ENCODE measurements at regions not wholly inside any gene's neighbourhood (a gene's known extent, or its start where the extent isn't known, plus 50 kb on each side); places are given as distances from the start of the nearest gene placed in this dataset.

- no peak for DNase-seq
These were observed 287.0 kb downstream of the DMRT2 start for GRCh38 chr9:1337169-1337568.

- no peak for DNase-seq
These were observed 290.2 kb downstream of the DMRT2 start for GRCh38 chr9:1340390-1340789.

GRCh38 chr9:1353291-1353690 is 303.1 kb downstream of the DMRT2 start:
- DNase-seq, result no peak

- DNase-seq, result no peak
These were observed 303.9 kb downstream of the DMRT2 start for GRCh38 chr9:1354086-1354485.

GRCh38 chr9:1354606-1355005 is 304.4 kb downstream of the DMRT2 start:
- no peak for DNase-seq

GRCh38 chr9:1355656-1356055 is 305.5 kb downstream of the DMRT2 start:
- DNase-seq, result no peak

- DNase-seq, result no peak
These were observed 312.7 kb downstream of the DMRT2 start for GRCh38 chr9:1362845-1363244.

- no peak for DNase-seq
These were observed 316.1 kb downstream of the DMRT2 start for GRCh38 chr9:1366276-1366675.

GRCh38 chr9:1369297-1369696 is 319.1 kb downstream of the DMRT2 start:
- DNase-seq, result no peak

GRCh38 chr9:1373445-1373844 is 323.3 kb downstream of the DMRT2 start:
- no peak for DNase-seq

GRCh38 chr9:1383899-1384455 is 333.8 kb downstream of the DMRT2 start:
- no peak for DNase-seq

- no peak for DNase-seq
These were observed 334.7 kb downstream of the DMRT2 start for GRCh38 chr9:1384816-1385215.

GRCh38 chr9:1386420-1386819 is 336.3 kb downstream of the DMRT2 start:
- no peak for DNase-seq

GRCh38 chr9:1388216-1388615 is 338.1 kb downstream of the DMRT2 start:
- no peak for DNase-seq

GRCh38 chr9:1400983-1401382 is 350.8 kb downstream of the DMRT2 start:
- DNase-seq, result no peak

- no peak for DNase-seq
These were observed 354.8 kb downstream of the DMRT2 start for GRCh38 chr9:1404940-1405339.

- no peak for DNase-seq
These were observed 361.7 kb downstream of the DMRT2 start for GRCh38 chr9:1411826-1412225.

- DNase-seq, result no peak
These were observed 364.6 kb downstream of the DMRT2 start for GRCh38 chr9:1414711-1415131.

- DNase-seq, result no peak
These were observed 365.0 kb downstream of the DMRT2 start for GRCh38 chr9:1415146-1415545.

- DNase-seq, result no peak
These were observed 366.1 kb downstream of the DMRT2 start for GRCh38 chr9:1416261-1416660.

GRCh38 chr9:1421436-1421835 is 371.3 kb downstream of the DMRT2 start:
- DNase-seq, result no peak

- DNase-seq, result no peak
These were observed 377.7 kb downstream of the DMRT2 start for GRCh38 chr9:1427875-1428274.

GRCh38 chr9:1429297-1429696 is 379.1 kb downstream of the DMRT2 start:
- DNase-seq, result no peak

GRCh38 chr9:1431461-1431860 is 381.3 kb downstream of the DMRT2 start:
- no peak for DNase-seq

GRCh38 chr9:1434052-1434767 is 384.1 kb downstream of the DMRT2 start:
- DNase-seq, result no peak

Data from NCI-H2081 (cell line).